HepG2 (cell line): ENCODE measurements at regions not wholly inside any gene's neighbourhood (a gene's known extent, or its start where the extent isn't known, plus 50 kb on each side); places are given as distances from the start of the nearest gene placed in this dataset.

ENCODE experiments used
- ATAC-seq: fragments of 200-7000 bp; cut with Tn5 transposase; 3 replicates; pipeline ENCODE4 v1.9.1; 2020; ENCODE audit warnings: mild to moderate bottlenecking, moderate library complexity
- BruUV-seq: library from RNA; stranded (reverse); fragments of 400-500 nt; replicated peaks from 2 replicates; lab custom pipeline; 2021; lab: Mats Ljungman, UMichigan
- CTCF ChIA-PET: fragments of 300-600 bp; formaldehyde crosslinking; extraction: SDS; loops from one replicate; lab custom pipeline; 2021; ENCODE audit warnings: low total read pairs, inconsistent platforms, low intra/inter-chr PET ratio; lab: Yijun Ruan, JAX
- POLR2A ChIA-PET: fragments of 350-600 bp; sonication (Branson Sonifier 250); formaldehyde crosslinking; loops from one replicate; lab custom pipeline; 2020; ENCODE audit warnings: antibody characterized with exemption, inconsistent platforms; lab: Yijun Ruan, JAX
- DNase-seq: peaks from one replicate; pipeline ENCODE4 v3.0.0-alpha.2; 2015; ENCODE audit warnings: low spot score
- FAIRE-seq: peaks from 3 replicates; lab custom pipeline; 2011; peaks lifted over from hg19 to GRCh38; lab: Jason Lieb, UNC
- H2AFZ ChIP-seq: one replicate; pipeline ENCODE4 v1.6.1; 2011; ENCODE audit warnings: low read length, inconsistent platforms
- H3K27ac ChIP-seq: fragments of 300-600 bp; 3 replicates; pipeline ENCODE4 v1.8.0; 2011; ENCODE audit warnings: mixed run types, mild to moderate bottlenecking, mixed read lengths, low read length, inconsistent platforms; ENCODE audit not compliant: insufficient read depth; ENCODE audit errors: extremely low read length
- H3K27me3 ChIP-seq, 2 experiments: fragments of 200-600 bp in 1 of 2; 2 replicates in 1 of 2; 3 replicates in 1 of 2; pipeline versions ENCODE4 v1.6.0 to v1.8.0; 2011; ENCODE audit warnings: low read length in 2 of 2, mild to moderate bottlenecking in 2 of 2, moderate library complexity in 2 of 2, inconsistent platforms in 1 of 2; ENCODE audit not compliant: insufficient read depth in 2 of 2, control insufficient read depth in 1 of 2
- H3K36me3 ChIP-seq, 2 experiments: fragments of 200-600 bp in 1 of 2; replicated peaks in 1 of 2; 2 replicates in 1 of 2; 3 replicates in 1 of 2; pipeline versions ENCODE4 v1.5.1 to v1.8.0; 2011; ENCODE audit warnings: low read length in 2 of 2, inconsistent platforms in 1 of 2; ENCODE audit not compliant: insufficient read depth in 2 of 2, control insufficient read depth in 1 of 2
- H3K4me1 ChIP-seq: 2 replicates; pipeline ENCODE4 v1.5.1; 2012; ENCODE audit warnings: low read length, inconsistent platforms; ENCODE audit not compliant: insufficient read depth
- H3K4me2 ChIP-seq: 2 replicates; pipeline ENCODE4 v1.6.0; 2011; ENCODE audit warnings: low read depth, low read length, inconsistent platforms
- H3K4me3 ChIP-seq, 3 experiments: fragments of 200-600 bp in 1 of 3; sonication (generic), shearing (Covaris generic) in 1 of 3; replicated peaks in 1 of 3; 2 replicates each; pipeline ENCODE4 v1.5.1; 2011 to 2016; ENCODE audit warnings: low read length in 3 of 3, inconsistent platforms in 2 of 3, low read depth in 2 of 3, mild to moderate bottlenecking in 2 of 3, control low read depth in 1 of 3, mixed read lengths in 1 of 3; ENCODE audit not compliant: insufficient read depth in 1 of 3
- H3K79me2 ChIP-seq: one replicate; pipeline ENCODE4 v1.6.1; 2011; ENCODE audit warnings: low read length, inconsistent platforms; ENCODE audit not compliant: insufficient read depth
- H3K9ac ChIP-seq: 2 replicates; pipeline ENCODE4 v1.6.0; 2011; ENCODE audit warnings: mild to moderate bottlenecking, low read depth, low read length, inconsistent platforms; ENCODE audit not compliant: insufficient read depth
- H3K9me3 ChIP-seq: 2 replicates; pipeline ENCODE4 v1.5.1; 2012; ENCODE audit warnings: mild to moderate bottlenecking, low read length
- H4K20me1 ChIP-seq: 2 replicates; pipeline ENCODE4 v1.6.0; 2011; ENCODE audit warnings: inconsistent platforms, mild to moderate bottlenecking, low read length, moderate library complexity; ENCODE audit not compliant: insufficient read depth
- ARID5B ChIP-seq: IDR thresholded peaks from 2 replicates; pipeline ENCODE4 v1.4.0; 2020; ENCODE audit warnings: mild to moderate bottlenecking, missing genetic modification reagents
- ATF7 ChIP-seq, 2 experiments: fragments of 450-650 bp in 1 of 2; sonication (generic) in 1 of 2; formaldehyde crosslinking in 1 of 2; IDR thresholded peaks; 2 replicates each; pipeline versions ENCODE4 v1.4.0 to v1.6.1; 2016 to 2020; ENCODE audit warnings: antibody characterized with exemption in 1 of 2, mild to moderate bottlenecking in 1 of 2, missing genetic modification reagents in 1 of 2
- ATRX ChIP-seq: sonication (generic); formaldehyde crosslinking; IDR thresholded peaks from 2 replicates; pipeline ENCODE4 v1.4.0; 2020; ENCODE audit warnings: missing genetic modification reagents, borderline replicate concordance
- DMAP1 ChIP-seq: IDR thresholded peaks from 2 replicates; pipeline ENCODE4 v1.6.1; 2016
- KLF13 ChIP-seq: sonication (generic); formaldehyde crosslinking; IDR thresholded peaks from 2 replicates; pipeline ENCODE4 v1.4.0; 2020; ENCODE audit warnings: mild to moderate bottlenecking, missing genetic modification reagents
- MBNL3 ChIP-seq: fragments of 250-450 bp; sonication (Bioruptor Pico); conservative IDR thresholded peaks from 2 replicates; pipeline ENCODE4 v1.8.0; 2022; ENCODE audit warnings: mild to moderate bottlenecking, inconsistent platforms
- RBM39 ChIP-seq: fragments of 200-400 bp; formaldehyde crosslinking; IDR thresholded peaks from one replicate; pipeline ENCODE4 v1.6.1; 2018; ENCODE audit warnings: antibody characterized with exemption, mild to moderate bottlenecking, low read depth, low read length; ENCODE audit not compliant: poor library complexity, severe bottlenecking
- SIN3B ChIP-seq: fragments of 150-350 bp; IDR thresholded peaks from 2 replicates; pipeline ENCODE4 v1.6.1; 2014; ENCODE audit warnings: low read length
- ZFX ChIP-seq: sonication (generic); formaldehyde crosslinking; IDR thresholded peaks from 2 replicates; pipeline ENCODE4 v1.4.0; 2020; ENCODE audit warnings: mild to moderate bottlenecking, low read depth, missing genetic modification reagents, moderate library complexity
- ZNF280B ChIP-seq: sonication (generic); formaldehyde crosslinking; IDR thresholded peaks from 2 replicates; pipeline ENCODE4 v1.5.0; 2020; ENCODE audit warnings: missing genetic modification reagents, mild to moderate bottlenecking, borderline replicate concordance
- ZNF564 ChIP-seq: sonication (generic); formaldehyde crosslinking; IDR thresholded peaks from 2 replicates; pipeline ENCODE4 v1.8.1; 2023; ENCODE audit warnings: mild to moderate bottlenecking, missing genetic modification reagents
- WGBS: methylation state at CpG from one replicate; pipeline ENCODE4 v1.1.6; 2017; ENCODE audit warnings: low lambda C conversion rate; 5-methylcytosine and 5-hydroxymethylcytosine counted together
- in situ Hi-C: cut with HindIII; loops from 2 replicates; pipeline ENCODE4 v1.10.0; 2017; ENCODE audit warnings: low pct_unique_long_range_greater_than_20kb; ENCODE audit not compliant: extremely low pct_ligation_motif_present
- intact Hi-C: fragments of 100-400 bp; cut with micrococcal nuclease; formaldehyde crosslinking; loops from one replicate; pipeline ENCODE4 v1.10.0; 2022; ENCODE audit not compliant: unreplicated experiment

DNA sequence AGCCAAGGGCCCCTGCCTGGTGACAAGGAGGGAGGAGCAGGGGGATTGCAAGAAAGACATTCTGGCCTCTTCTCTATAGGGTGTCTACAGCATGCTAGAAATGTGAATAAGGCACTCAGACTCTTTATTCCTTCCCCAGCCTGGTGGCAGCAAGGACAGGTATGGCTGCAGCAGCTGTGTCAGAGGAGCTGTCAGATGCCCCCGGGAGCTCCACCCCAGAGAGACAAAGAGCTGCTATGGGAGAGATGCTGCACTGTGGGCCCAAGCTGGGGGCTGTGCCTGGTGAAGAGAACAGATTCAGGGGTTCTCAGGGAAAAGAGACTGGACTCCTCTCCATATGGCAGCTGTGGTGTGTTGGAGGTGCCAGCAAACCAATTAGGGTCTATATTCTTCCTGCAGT is 1063.3 kb downstream of the OLFM4 start:
- Histone ChIP-seq H3K27me3 (no peaks in the 10 kb centered on the region), H3K36me3 (no peaks in the 10 kb centered on the region), H3K27ac (no peak overlapping the region), H3K4me3 (no peak overlapping the region), H4K20me1 (no peaks in the 10 kb centered on the region), H3K4me1 (no peaks in the 10 kb centered on the region), H3K4me2 (no peak overlapping the region), H3K9me3 (peaks cover 91% of the 10 kb centered on the region), H3K9ac (no peak overlapping the region), H3K79me2 (no peaks in the 10 kb centered on the region), H2AFZ (no peak overlapping the region)
- DNase-seq (no peak), ATAC-seq (no peak), FAIRE-seq (no peak)
- no TSS peak for BruUV-seq
- POLR2A ChIA-PET, result no interaction called here
- CTCF ChIA-PET, result no interaction called here
- intact Hi-C loops, result no loop called here
- in situ Hi-C loops, result no loop called here
- 0% methylated on average over 1 of the region's 1 CpG for WGBS
- TF ChIP-seq ZFX (CRISPR knock-in tag) (no peak), ZNF564 (CRISPR knock-in tag) (no peak), ATRX (CRISPR knock-in tag) (no peak), DMAP1 (CRISPR knock-in tag) (no peak)

DNA sequence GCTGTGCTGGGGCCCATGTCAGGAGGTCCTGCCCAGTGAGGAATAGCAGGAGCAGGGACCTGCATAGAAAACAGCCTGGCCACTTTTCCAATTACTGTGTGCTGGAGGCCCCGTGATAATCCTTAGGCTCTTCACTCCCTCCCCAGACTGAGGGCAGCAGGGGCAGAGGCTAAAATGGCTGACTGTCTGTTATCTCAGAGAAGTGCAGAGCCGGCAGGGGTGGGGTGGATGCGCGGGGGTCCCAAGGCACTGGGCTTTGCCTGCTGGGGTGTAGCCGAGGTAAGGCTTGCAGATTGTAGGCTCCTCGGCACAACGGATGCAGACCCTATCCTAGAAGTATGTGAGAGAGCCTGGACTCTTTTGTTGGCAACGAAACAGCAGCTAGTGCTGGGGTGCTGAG is 1064.1 kb downstream of the OLFM4 start:
- H3K9me3 ChIP-seq, result peaks cover 83% of the 10 kb centered on the region
- intact Hi-C loops (no loop called here), in situ Hi-C loops (no loop called here)
- no peak overlapping the region for H3K9ac ChIP-seq
- H3K27ac ChIP-seq, result no peak overlapping the region
- no peak overlapping the region for H3K4me3 ChIP-seq
- CTCF ChIA-PET, result no interaction called here
- no peak for FAIRE-seq
- no peaks in the 10 kb centered on the region for H3K27me3 ChIP-seq
- POLR2A ChIA-PET, result no interaction called here
- H3K4me1 ChIP-seq, result no peaks in the 10 kb centered on the region
- H3K4me2 ChIP-seq, result no peak overlapping the region
- H3K36me3 ChIP-seq, result no peaks in the 10 kb centered on the region
- H3K79me2 ChIP-seq, result no peaks in the 10 kb centered on the region
- no peaks in the 10 kb centered on the region for H4K20me1 ChIP-seq
- TF ChIP-seq ARID5B (CRISPR knock-in tag) (no peak), ATF7 (IDR thresholded peaks at IDR 0.05) (no peak), ATF7 (CRISPR knock-in tag; IDR thresholded peaks at IDR 0.05) (no peak), MBNL3 (no peak), SIN3B (no peak), RBM39 (no peak), KLF13 (CRISPR knock-in tag) (no peak), ZNF280B (CRISPR knock-in tag) (no peak)
- TF ChIP-seq, all 625 proteins: peak for 0
- no TSS peak for BruUV-seq
- 36% methylated on average over 6 of the region's 8 CpGs for WGBS
- ATAC-seq (no peak), DNase-seq (no peak)
- H2AFZ ChIP-seq, result no peak overlapping the region
